ENCODE measurements at regions not wholly inside any gene's neighbourhood (a gene's known extent, or its start where the extent isn't known, plus 50 kb on each side); places are given as distances from the start of the nearest gene placed in this dataset.

DNA sequence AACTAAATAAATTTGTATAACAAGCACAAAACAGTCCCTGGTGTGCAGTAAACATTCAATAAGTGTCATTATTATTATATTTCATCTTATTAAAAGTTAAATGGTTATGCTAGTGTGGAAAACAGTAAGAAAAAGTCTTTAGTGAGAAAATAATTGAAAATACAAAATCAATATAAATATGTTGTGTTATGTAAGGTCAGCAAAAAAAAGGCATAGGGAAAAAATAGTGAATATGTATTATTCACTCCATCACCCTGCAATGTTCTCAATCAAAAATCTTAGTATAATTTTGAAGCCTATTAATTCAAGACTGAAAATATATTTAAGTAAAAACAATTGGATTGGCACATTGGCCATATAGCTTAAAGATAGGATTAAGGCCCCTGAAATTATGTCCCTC, 63.3 kb upstream of the KCNMB2 start:
- Histone ChIP-seq H4K20me1 (ENCODE audit: control insufficient read depth, insufficient read depth, low read length, poor library complexity, severe bottlenecking) (no peaks in the 10 kb centered on the region), H3K9ac (ENCODE audit: low read length) (no peak overlapping the region), H3K36me3 (replicated peaks in 1 of 2; ENCODE audit: control extremely low read depth in 1 of 2, control insufficient read depth in 1 of 2, extremely low read depth in 1 of 2, insufficient read depth in 2 of 2, low read length in 1 of 2) (no peaks in the 10 kb centered on the region), H3K4me1 (ENCODE audit: control insufficient read depth in 2 of 2, insufficient read depth in 2 of 2, low read length in 2 of 2) (no peaks in the 10 kb centered on the region), H3K79me2 (ENCODE audit: control insufficient read depth, insufficient read depth, low read length) (no peaks in the 10 kb centered on the region), H3K4me2 (replicated peaks; ENCODE audit: low read depth, low read length, poor library complexity, severe bottlenecking) (no peak overlapping the region), H3K9me3 (ENCODE audit: control extremely low read depth in 1 of 3, control insufficient read depth in 2 of 3, insufficient read depth in 1 of 3, low read length in 2 of 3) (no peaks in the 10 kb centered on the region), H3K27me3 (replicated peaks in 1 of 4; ENCODE audit: control extremely low read depth in 1 of 4, control insufficient read depth in 3 of 4, insufficient read depth in 4 of 4, low read length in 3 of 4) (no peaks in the 10 kb centered on the region), H3K27ac (ENCODE audit: low read length in 2 of 2) (no peak overlapping the region), H3K4me3 (ENCODE audit: control extremely low read depth in 1 of 5, extremely low read depth in 1 of 5, insufficient read depth in 1 of 5, low read depth in 2 of 5, low read length in 4 of 5) (no peak overlapping the region), H2AFZ (ENCODE audit: insufficient read depth, low read depth, low read length, poor library complexity, severe bottlenecking) (no peak overlapping the region)
- TF ChIP-seq, protein P1, sequence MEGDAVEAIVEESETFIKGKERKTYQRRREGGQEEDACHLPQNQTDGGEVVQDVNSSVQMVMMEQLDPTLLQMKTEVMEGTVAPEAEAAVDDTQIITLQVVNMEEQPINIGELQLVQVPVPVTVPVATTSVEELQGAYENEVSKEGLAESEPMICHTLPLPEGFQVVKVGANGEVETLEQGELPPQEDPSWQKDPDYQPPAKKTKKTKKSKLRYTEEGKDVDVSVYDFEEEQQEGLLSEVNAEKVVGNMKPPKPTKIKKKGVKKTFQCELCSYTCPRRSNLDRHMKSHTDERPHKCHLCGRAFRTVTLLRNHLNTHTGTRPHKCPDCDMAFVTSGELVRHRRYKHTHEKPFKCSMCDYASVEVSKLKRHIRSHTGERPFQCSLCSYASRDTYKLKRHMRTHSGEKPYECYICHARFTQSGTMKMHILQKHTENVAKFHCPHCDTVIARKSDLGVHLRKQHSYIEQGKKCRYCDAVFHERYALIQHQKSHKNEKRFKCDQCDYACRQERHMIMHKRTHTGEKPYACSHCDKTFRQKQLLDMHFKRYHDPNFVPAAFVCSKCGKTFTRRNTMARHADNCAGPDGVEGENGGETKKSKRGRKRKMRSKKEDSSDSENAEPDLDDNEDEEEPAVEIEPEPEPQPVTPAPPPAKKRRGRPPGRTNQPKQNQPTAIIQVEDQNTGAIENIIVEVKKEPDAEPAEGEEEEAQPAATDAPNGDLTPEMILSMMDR (IDR thresholded peaks at IDR 0.05) = no peak
- no peak for TF ChIP-seq EZH2 (IDR thresholded peaks at IDR 0.05; ENCODE audit: borderline replicate concordance, insufficient read depth, low read depth, low read length, poor library complexity, severe bottlenecking)
- POLR2A ChIA-PET = no interaction called here
- no peak overlapping the region for H3K4me3 Mint-ChIP-seq
- ATAC-seq (ENCODE audit: low read depth) (no peak), DNase-seq (no peak)
- H3K4me1 Mint-ChIP-seq = no peaks in the 10 kb centered on the region
- peaks cover 17% of the 10 kb centered on the region for H3K27me3 Mint-ChIP-seq
- CTCF ChIA-PET = no interaction called here
- no peak overlapping the region for H3K27ac Mint-ChIP-seq
- intact Hi-C loops (cut with micrococcal nuclease) = no loop called here
- H3K9me3 Mint-ChIP-seq (ENCODE audit: insufficient read depth) = no peaks in the 10 kb centered on the region

GRCh38 chr3:178474526-178474925, 61.7 kb upstream of the KCNMB2 start:
- H3K27me3 Mint-ChIP-seq = peaks cover 14% of the 10 kb centered on the region
- H3K9me3 Mint-ChIP-seq (ENCODE audit: insufficient read depth) = no peaks in the 10 kb centered on the region
- DNase-seq = no peak
- no peak overlapping the region for H2AFZ ChIP-seq (ENCODE audit: insufficient read depth, low read depth, low read length, poor library complexity, severe bottlenecking)
- intact Hi-C loops (cut with micrococcal nuclease) = no loop called here
- no peaks in the 10 kb centered on the region for H3K79me2 ChIP-seq (ENCODE audit: control insufficient read depth, insufficient read depth, low read length)
- H3K27ac Mint-ChIP-seq = no peak overlapping the region
- no peak overlapping the region for H3K9ac ChIP-seq (ENCODE audit: low read length)
- H3K27ac ChIP-seq (ENCODE audit: low read length in 2 of 2) = no peak overlapping the region
- H3K4me3 Mint-ChIP-seq = no peak overlapping the region
- H4K20me1 ChIP-seq (ENCODE audit: control insufficient read depth, insufficient read depth, low read length, poor library complexity, severe bottlenecking) = no peaks in the 10 kb centered on the region
- ChIA-PET POLR2A (no interaction called here), CTCF (no interaction called here)
- no peak overlapping the region for H3K4me2 ChIP-seq (replicated peaks; ENCODE audit: low read depth, low read length, poor library complexity, severe bottlenecking)
- H3K36me3 ChIP-seq (replicated peaks in 1 of 2; ENCODE audit: control extremely low read depth in 1 of 2, control insufficient read depth in 1 of 2, extremely low read depth in 1 of 2, insufficient read depth in 2 of 2, low read length in 1 of 2) = no peaks in the 10 kb centered on the region
- no peaks in the 10 kb centered on the region for H3K4me1 ChIP-seq (ENCODE audit: control insufficient read depth in 2 of 2, insufficient read depth in 2 of 2, low read length in 2 of 2)
- H3K9me3 ChIP-seq (ENCODE audit: control extremely low read depth in 1 of 3, control insufficient read depth in 2 of 3, insufficient read depth in 1 of 3, low read length in 2 of 3) = no peaks in the 10 kb centered on the region
- no peak for ATAC-seq (ENCODE audit: low read depth)
- no peaks in the 10 kb centered on the region for H3K27me3 ChIP-seq (replicated peaks in 1 of 4; ENCODE audit: control extremely low read depth in 1 of 4, control insufficient read depth in 3 of 4, insufficient read depth in 4 of 4, low read length in 3 of 4)
- H3K4me1 Mint-ChIP-seq = no peaks in the 10 kb centered on the region
- 0% methylated on average over 1 of the region's 4 CpGs for WGBS (ENCODE audit: insufficient coverage)
- H3K4me3 ChIP-seq (ENCODE audit: control extremely low read depth in 1 of 5, extremely low read depth in 1 of 5, insufficient read depth in 1 of 5, low read depth in 2 of 5, low read length in 4 of 5) = no peak overlapping the region
- TF ChIP-seq, protein P1 (IDR thresholded peaks at IDR 0.05) = no peak
- TF ChIP-seq EZH2 (IDR thresholded peaks at IDR 0.05; ENCODE audit: borderline replicate concordance, insufficient read depth, low read depth, low read length, poor library complexity, severe bottlenecking) = no peak
